HFFc6 (cell line): ENCODE measurements at regions not wholly inside any gene's neighbourhood (a gene's known extent, or its start where the extent isn't known, plus 50 kb on each side); places are given as distances from the start of the nearest gene placed in this dataset.

ENCODE experiments used
- DNase-seq: peaks from one replicate; pipeline ENCODE4 v3.0.0-alpha.2; 2018
- H3K27ac Mint-ChIP-seq: 2 replicates; pipeline ENCODE4 v1.8.0; 2020; ENCODE audit warnings: mild to moderate bottlenecking, mixed read lengths
- H3K27me3 Mint-ChIP-seq: 2 replicates; pipeline ENCODE4 v1.8.0; 2021; ENCODE audit warnings: mild to moderate bottlenecking, moderate library complexity, mixed read lengths; ENCODE audit not compliant: insufficient read depth
- H3K36me3 Mint-ChIP-seq: 2 replicates; pipeline ENCODE4 v1.8.0; 2021; ENCODE audit warnings: low read depth, mixed read lengths
- H3K4me1 Mint-ChIP-seq: 2 replicates; pipeline ENCODE4 v1.8.0; 2020; ENCODE audit warnings: low read depth, mixed read lengths
- H3K4me3 Mint-ChIP-seq: 2 replicates; pipeline ENCODE4 v1.8.0; 2020; ENCODE audit warnings: mild to moderate bottlenecking, moderate library complexity, mixed read lengths
- H3K9me3 Mint-ChIP-seq: 2 replicates; pipeline ENCODE4 v1.8.0; 2020; ENCODE audit warnings: mild to moderate bottlenecking, mixed read lengths
- TF ChIP-seq, protein P1 (sequence below): fragments of 200-600 bp; sonication (generic); IDR thresholded peaks from 2 replicates; pipeline ENCODE4 v1.5.0; 2021; ENCODE audit warnings: antibody characterized with exemption, mild to moderate bottlenecking

DNA sequence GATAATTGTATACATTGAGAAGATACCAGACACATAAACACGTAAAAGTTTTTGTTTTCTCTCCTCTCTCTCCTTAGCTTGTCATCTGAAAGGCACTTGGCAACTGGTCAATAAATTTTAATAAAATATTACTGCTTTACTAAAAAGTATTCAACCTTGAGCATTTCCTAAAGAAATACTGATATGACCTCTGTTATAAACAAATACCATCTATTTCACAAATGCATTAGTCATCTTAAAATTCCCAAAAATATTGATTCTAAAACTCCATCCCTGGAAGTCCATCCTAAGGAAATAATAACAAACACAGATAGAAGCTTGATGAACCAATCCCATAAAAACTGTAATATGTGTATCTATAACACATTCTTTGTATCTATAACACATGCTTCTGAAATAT lies 483.2 kb downstream of the TLR4 start:
- Mint-ChIP-seq H3K27me3 (no peaks in the 10 kb centered on the region), H3K27ac (no peak overlapping the region), H3K36me3 (no peaks in the 10 kb centered on the region), H3K4me3 (no peak overlapping the region), H3K9me3 (peaks cover 35% of the 10 kb centered on the region), H3K4me1 (no peaks in the 10 kb centered on the region)
- no peak for DNase-seq
- TF ChIP-seq, protein P1, sequence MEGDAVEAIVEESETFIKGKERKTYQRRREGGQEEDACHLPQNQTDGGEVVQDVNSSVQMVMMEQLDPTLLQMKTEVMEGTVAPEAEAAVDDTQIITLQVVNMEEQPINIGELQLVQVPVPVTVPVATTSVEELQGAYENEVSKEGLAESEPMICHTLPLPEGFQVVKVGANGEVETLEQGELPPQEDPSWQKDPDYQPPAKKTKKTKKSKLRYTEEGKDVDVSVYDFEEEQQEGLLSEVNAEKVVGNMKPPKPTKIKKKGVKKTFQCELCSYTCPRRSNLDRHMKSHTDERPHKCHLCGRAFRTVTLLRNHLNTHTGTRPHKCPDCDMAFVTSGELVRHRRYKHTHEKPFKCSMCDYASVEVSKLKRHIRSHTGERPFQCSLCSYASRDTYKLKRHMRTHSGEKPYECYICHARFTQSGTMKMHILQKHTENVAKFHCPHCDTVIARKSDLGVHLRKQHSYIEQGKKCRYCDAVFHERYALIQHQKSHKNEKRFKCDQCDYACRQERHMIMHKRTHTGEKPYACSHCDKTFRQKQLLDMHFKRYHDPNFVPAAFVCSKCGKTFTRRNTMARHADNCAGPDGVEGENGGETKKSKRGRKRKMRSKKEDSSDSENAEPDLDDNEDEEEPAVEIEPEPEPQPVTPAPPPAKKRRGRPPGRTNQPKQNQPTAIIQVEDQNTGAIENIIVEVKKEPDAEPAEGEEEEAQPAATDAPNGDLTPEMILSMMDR, result no peak

GRCh38 chr9:118189615-118190014 lies 485.4 kb downstream of the TLR4 start:
- Mint-ChIP-seq H3K9me3 (peaks cover 42% of the 10 kb centered on the region), H3K4me1 (no peaks in the 10 kb centered on the region), H3K27ac (no peak overlapping the region), H3K4me3 (no peak overlapping the region), H3K36me3 (0 out of 2 replicates have a peak, but pooled peaks cover 4% of the 10 kb centered on the region), H3K27me3 (no peaks in the 10 kb centered on the region)
- DNase-seq, result no peak
- TF ChIP-seq, protein P1, result no peak

DNA sequence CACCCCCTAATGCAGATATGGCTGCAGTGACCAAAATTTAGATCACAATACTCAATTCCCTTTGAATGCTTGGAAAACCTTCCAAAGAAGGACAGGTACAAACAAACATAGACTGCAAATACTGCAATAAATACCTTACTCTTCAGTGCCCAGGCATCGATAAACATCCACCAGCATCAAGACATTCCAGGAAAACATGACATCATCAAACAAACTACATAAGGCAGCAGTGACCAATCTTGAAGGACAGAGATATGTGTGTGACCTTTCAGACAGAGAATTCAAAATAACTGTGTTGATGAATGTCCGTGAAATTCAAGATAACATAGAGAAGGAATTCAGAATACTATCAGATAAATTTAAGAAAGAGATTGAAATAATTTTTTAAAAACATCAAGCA lies 488.6 kb downstream of the TLR4 start:
- Mint-ChIP-seq H3K27ac (no peak overlapping the region), H3K4me3 (no peak overlapping the region), H3K36me3 (0 out of 2 replicates have a peak, but pooled peaks cover 4% of the 10 kb centered on the region), H3K4me1 (no peaks in the 10 kb centered on the region), H3K9me3 (peaks cover 42% of the 10 kb centered on the region), H3K27me3 (no peaks in the 10 kb centered on the region; the same call in 1 of the 2 replicates)
- TF ChIP-seq, protein P1, result no peak
- no peak for DNase-seq

DNA sequence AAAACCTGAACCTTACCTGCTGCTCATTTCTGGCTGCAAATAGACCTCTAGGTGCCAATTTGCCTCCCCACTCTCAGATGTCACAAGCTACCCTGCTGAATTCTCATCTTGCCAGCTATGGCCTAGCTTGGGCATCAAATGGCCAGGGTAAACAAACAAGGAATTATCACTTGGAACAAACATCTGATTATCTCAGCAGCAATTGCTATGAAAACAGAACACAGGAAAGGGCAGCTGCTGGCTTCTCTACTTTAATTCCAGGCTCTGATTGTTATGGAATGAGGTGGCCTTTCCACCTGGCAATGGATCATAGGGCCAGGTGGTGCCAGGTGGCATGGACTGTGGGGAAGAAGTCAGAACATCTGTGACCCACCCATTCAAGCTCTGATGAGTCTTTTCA lies 505.1 kb downstream of the TLR4 start:
- Mint-ChIP-seq H3K27ac (no peak overlapping the region), H3K27me3 (no peaks in the 10 kb centered on the region; the same call in 1 of the 2 replicates), H3K4me1 (no peaks in the 10 kb centered on the region), H3K36me3 (no peaks in the 10 kb centered on the region), H3K9me3 (peaks cover 49% of the 10 kb centered on the region), H3K4me3 (no peak overlapping the region)
- TF ChIP-seq, protein P1, result no peak
- no peak for DNase-seq

DNA sequence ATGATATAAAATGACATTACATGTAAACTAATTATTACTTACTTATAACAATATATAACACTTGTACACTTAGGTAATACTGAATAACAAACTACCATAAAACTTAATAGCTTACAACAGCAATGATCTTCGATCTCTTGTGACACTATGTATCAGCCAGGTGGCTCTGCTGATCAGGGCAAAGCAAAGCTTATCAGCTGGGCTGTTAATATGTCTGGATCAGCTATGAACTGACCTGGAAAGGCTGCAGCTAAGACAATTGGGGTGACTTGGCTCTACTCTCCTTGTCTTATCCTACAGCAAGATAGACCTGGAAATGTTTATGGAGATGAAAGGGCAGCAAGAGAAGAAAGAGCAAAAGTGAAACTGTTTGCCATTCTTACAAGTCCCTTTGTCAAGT lies 511.3 kb downstream of the TLR4 start:
- Mint-ChIP-seq H3K27ac (no peak overlapping the region), H3K27me3 (no peaks in the 10 kb centered on the region; the same call in 1 of the 2 replicates), H3K4me1 (no peaks in the 10 kb centered on the region), H3K9me3 (peaks cover 44% of the 10 kb centered on the region), H3K36me3 (no peaks in the 10 kb centered on the region), H3K4me3 (no peak overlapping the region)
- no peak for DNase-seq
- TF ChIP-seq, protein P1, result no peak

DNA sequence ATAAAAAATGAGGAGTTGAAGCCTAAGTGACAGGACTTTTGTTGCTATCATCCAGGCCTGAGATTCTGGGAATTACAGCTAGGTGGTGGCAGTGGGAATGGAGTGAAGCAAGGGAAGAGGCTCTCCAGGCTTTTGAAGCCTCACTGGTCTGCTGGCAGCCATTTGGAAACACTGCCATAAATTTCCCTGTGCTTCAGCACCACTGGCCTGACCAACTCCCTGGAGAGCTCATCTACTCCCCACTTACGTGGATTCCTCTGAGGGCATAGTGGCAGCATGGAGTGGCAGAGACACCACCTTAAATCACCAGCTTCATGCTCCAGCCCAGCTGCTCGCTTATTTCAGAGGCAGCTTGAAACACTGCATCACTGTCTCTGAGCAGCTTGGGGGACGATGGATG lies 518.2 kb downstream of the TLR4 start:
- TF ChIP-seq, protein P1, result no peak
- Mint-ChIP-seq H3K36me3 (no peaks in the 10 kb centered on the region; the same call in 1 of the 2 replicates), H3K27me3 (no peaks in the 10 kb centered on the region), H3K4me3 (no peak overlapping the region), H3K27ac (no peak overlapping the region), H3K9me3 (peaks cover 41% of the 10 kb centered on the region), H3K4me1 (no peaks in the 10 kb centered on the region)
- no peak for DNase-seq
